K562 (cell line): ENCODE measurements at regions not wholly inside any gene's neighbourhood (a gene's known extent, or its start where the extent isn't known, plus 50 kb on each side); places are given as distances from the start of the nearest gene placed in this dataset.

Experiments
- KAT7 ChIP-seq: sonication (generic); formaldehyde crosslinking; IDR thresholded peaks from 2 replicates; pipeline ENCODE4 v1.8.0; 2022; ENCODE audit warnings: missing genetic modification reagents, mild to moderate bottlenecking, borderline replicate concordance
- NONO ChIP-seq, 2 experiments: fragments of 200-400 bp in 1 of 2; fragments of 450-650 bp in 1 of 2; formaldehyde crosslinking in 1 of 2; IDR thresholded peaks; 2 replicates each; pipeline ENCODE4 v1.6.1; 2017; ENCODE audit warnings: low read depth in 2 of 2, mild to moderate bottlenecking in 2 of 2, moderate library complexity in 2 of 2, low read length in 1 of 2
- SUPT5H ChIP-seq: fragments of 450-650 bp; IDR thresholded peaks from 2 replicates; pipeline ENCODE4 v1.6.1; 2016
- TGIF2 ChIP-seq: sonication (generic); formaldehyde crosslinking; IDR thresholded peaks from 2 replicates; pipeline ENCODE4 v1.8.1; 2022; ENCODE audit warnings: mild to moderate bottlenecking, missing genetic modification reagents, moderate library complexity
- ZNF3 ChIP-seq: fragments of 250-450 bp; sonication (Bioruptor Pico); IDR thresholded peaks from 2 replicates; pipeline ENCODE4 v1.5.0; 2021; ENCODE audit warnings: mild to moderate bottlenecking, moderate library complexity
- TF ChIP-seq, protein P1 (sequence below): fragments of 250-450 bp; sonication (Bioruptor Pico); IDR thresholded peaks from 2 replicates; pipeline ENCODE4 v1.8.0; 2021; ENCODE audit warnings: moderate library complexity, mild to moderate bottlenecking, inconsistent platforms
- TF ChIP-seq, protein P2 (sequence below): fragments of 250-450 bp; sonication (Bioruptor Pico); IDR thresholded peaks from 2 replicates; pipeline ENCODE4 v1.4.0; 2020; ENCODE audit warnings: mild to moderate bottlenecking, moderate library complexity

DNA sequence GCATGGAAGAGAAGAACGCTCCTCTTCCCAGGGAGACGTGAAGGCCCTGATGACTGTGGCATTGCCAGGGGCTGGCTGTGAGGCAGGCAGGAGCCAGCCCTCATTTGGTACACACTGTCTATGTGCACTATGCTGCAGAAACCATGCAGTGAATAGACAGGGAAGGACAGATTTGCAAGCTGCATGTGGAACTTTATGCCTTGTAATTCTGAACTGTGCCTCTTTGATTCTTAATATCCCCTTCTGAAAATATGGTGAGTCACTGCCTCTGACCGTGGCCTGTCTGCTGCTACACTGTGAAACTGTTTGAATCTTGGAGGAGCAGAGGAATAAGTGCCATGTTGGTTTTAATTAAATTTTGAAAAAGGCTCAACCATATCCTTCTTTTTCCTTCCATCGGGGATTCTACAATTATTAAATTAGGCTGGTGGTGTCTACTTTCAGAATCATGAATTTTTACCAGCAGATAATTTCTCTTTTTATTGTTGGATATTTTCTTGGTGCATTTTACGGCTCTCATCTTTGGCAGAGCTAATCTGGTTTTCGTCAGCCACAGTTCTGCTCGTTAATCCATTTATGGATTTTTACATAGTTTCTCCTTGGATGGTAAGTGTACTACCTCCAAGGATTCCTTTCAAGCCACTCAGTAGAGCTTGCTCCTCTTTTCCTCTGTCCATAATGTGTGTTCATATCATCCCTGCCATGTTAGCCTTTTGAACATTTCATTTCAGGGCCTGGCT is 301.0 kb upstream of the SLC35B3 start (continued):
- TF ChIP-seq, protein P1, sequence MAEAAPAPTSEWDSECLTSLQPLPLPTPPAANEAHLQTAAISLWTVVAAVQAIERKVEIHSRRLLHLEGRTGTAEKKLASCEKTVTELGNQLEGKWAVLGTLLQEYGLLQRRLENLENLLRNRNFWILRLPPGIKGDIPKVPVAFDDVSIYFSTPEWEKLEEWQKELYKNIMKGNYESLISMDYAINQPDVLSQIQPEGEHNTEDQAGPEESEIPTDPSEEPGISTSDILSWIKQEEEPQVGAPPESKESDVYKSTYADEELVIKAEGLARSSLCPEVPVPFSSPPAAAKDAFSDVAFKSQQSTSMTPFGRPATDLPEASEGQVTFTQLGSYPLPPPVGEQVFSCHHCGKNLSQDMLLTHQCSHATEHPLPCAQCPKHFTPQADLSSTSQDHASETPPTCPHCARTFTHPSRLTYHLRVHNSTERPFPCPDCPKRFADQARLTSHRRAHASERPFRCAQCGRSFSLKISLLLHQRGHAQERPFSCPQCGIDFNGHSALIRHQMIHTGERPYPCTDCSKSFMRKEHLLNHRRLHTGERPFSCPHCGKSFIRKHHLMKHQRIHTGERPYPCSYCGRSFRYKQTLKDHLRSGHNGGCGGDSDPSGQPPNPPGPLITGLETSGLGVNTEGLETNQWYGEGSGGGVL (CRISPR knock-in tag), result no peak
- TF ChIP-seq KAT7 (no peak), TGIF2 (CRISPR knock-in tag) (no peak), SUPT5H (no peak), ZNF3 (CRISPR knock-in tag) (no peak), NONO (IDR thresholded peaks at IDR 0.05; ENCODE audit: low read depth in 2 of 2, low read length in 1 of 2) (no peak)
- TF ChIP-seq, protein P2, sequence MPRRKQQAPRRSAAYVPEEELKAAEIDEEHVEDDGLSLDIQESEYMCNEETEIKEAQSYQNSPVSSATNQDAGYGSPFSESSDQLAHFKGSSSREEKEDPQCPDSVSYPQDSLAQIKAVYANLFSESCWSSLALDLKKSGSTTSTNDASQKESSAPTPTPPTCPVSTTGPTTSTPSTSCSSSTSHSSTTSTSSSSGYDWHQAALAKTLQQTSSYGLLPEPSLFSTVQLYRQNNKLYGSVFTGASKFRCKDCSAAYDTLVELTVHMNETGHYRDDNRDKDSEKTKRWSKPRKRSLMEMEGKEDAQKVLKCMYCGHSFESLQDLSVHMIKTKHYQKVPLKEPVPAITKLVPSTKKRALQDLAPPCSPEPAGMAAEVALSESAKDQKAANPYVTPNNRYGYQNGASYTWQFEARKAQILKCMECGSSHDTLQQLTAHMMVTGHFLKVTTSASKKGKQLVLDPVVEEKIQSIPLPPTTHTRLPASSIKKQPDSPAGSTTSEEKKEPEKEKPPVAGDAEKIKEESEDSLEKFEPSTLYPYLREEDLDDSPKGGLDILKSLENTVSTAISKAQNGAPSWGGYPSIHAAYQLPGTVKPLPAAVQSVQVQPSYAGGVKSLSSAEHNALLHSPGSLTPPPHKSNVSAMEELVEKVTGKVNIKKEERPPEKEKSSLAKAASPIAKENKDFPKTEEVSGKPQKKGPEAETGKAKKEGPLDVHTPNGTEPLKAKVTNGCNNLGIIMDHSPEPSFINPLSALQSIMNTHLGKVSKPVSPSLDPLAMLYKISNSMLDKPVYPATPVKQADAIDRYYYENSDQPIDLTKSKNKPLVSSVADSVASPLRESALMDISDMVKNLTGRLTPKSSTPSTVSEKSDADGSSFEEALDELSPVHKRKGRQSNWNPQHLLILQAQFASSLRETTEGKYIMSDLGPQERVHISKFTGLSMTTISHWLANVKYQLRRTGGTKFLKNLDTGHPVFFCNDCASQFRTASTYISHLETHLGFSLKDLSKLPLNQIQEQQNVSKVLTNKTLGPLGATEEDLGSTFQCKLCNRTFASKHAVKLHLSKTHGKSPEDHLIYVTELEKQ (CRISPR knock-in tag), result no peak
- TF ChIP-seq, all 486 proteins: peak for 0
